NCI-H748 (cell line): ENCODE measurements at regions not wholly inside any gene's neighbourhood (a gene's known extent, or its start where the extent isn't known, plus 50 kb on each side); places are given as distances from the start of the nearest gene placed in this dataset.

ENCODE experiments used
- DNase-seq: peaks from one replicate; lab custom pipeline; 2025; ENCODE audit not compliant: unreplicated experiment; lab: John Stamatoyannopoulos, UW

GRCh38 chr12:58186401-58186800 lies 245.0 kb downstream of the ATP23 start:
- DNase-seq = no peak

- DNase-seq = no peak
Observed at GRCh38 chr12:58186914-58187313, 245.5 kb downstream of the ATP23 start.

GRCh38 chr12:58189030-58189429 lies 247.7 kb downstream of the ATP23 start:
- DNase-seq = no peak

GRCh38 chr12:58189893-58190292 lies 248.5 kb downstream of the ATP23 start:
- no peak for DNase-seq

GRCh38 chr12:58190618-58191017 lies 249.3 kb downstream of the ATP23 start:
- DNase-seq = no peak

GRCh38 chr12:58196971-58197370 lies 255.6 kb downstream of the ATP23 start:
- DNase-seq = no peak

- peak; percentile 84 for DNase-seq
Observed at GRCh38 chr12:58202933-58203718, 261.8 kb downstream of the ATP23 start.

- DNase-seq = no peak
Observed at GRCh38 chr12:58204071-58204470, 262.7 kb downstream of the ATP23 start.

GRCh38 chr12:58206876-58207275 lies 265.5 kb downstream of the ATP23 start:
- DNase-seq = no peak

- DNase-seq = no peak
Observed at GRCh38 chr12:58211211-58211610, 269.8 kb downstream of the ATP23 start.

GRCh38 chr12:58217130-58217529 lies 275.8 kb downstream of the ATP23 start:
- no peak for DNase-seq

GRCh38 chr12:58224536-58225105 lies 283.3 kb downstream of the ATP23 start:
- no peak for DNase-seq

- DNase-seq = no peak
Observed at GRCh38 chr12:58225203-58225877, 284.0 kb downstream of the ATP23 start.

- DNase-seq = no peak
Observed at GRCh38 chr12:58233886-58234285, 292.5 kb downstream of the ATP23 start.

GRCh38 chr12:58238411-58238810 lies 297.0 kb downstream of the ATP23 start:
- no peak for DNase-seq

GRCh38 chr12:58241099-58241498 lies 299.7 kb downstream of the ATP23 start:
- no peak for DNase-seq

- DNase-seq = no peak
Observed at GRCh38 chr12:58242796-58243630, 301.6 kb downstream of the ATP23 start.

GRCh38 chr12:58247633-58248032 lies 306.3 kb downstream of the ATP23 start:
- DNase-seq = peak; percentile 31

- no peak for DNase-seq
Observed at GRCh38 chr12:58248599-58248998, 307.2 kb downstream of the ATP23 start.

GRCh38 chr12:58249610-58250009 lies 308.2 kb downstream of the ATP23 start:
- no peak for DNase-seq

- DNase-seq = no peak
Observed at GRCh38 chr12:58250077-58250476, 308.7 kb downstream of the ATP23 start.
